SU-DHL-6 (cell line): ENCODE measurements at regions not wholly inside any gene's neighbourhood (a gene's known extent, or its start where the extent isn't known, plus 50 kb on each side); places are given as distances from the start of the nearest gene placed in this dataset.

Experiments
- EZH2phosphoT487 ChIP-seq: fragments of 200-600 bp; sonication (generic), shearing (Covaris generic); conservative IDR thresholded peaks from 2 replicates; pipeline ENCODE4 v1.6.1; 2018; ENCODE audit warnings: mild to moderate bottlenecking, antibody characterized with exemption, low read length, moderate library complexity, mixed read lengths
- TF ChIP-seq, protein P1 (sequence below): fragments of 200-600 bp; sonication (generic); IDR thresholded peaks from one replicate; pipeline ENCODE4 v1.5.1; 2017; ENCODE audit warnings: antibody characterized with exemption, mild to moderate bottlenecking, low read length, moderate library complexity; ENCODE audit not compliant: insufficient read depth, poor library complexity, severe bottlenecking

DNA sequence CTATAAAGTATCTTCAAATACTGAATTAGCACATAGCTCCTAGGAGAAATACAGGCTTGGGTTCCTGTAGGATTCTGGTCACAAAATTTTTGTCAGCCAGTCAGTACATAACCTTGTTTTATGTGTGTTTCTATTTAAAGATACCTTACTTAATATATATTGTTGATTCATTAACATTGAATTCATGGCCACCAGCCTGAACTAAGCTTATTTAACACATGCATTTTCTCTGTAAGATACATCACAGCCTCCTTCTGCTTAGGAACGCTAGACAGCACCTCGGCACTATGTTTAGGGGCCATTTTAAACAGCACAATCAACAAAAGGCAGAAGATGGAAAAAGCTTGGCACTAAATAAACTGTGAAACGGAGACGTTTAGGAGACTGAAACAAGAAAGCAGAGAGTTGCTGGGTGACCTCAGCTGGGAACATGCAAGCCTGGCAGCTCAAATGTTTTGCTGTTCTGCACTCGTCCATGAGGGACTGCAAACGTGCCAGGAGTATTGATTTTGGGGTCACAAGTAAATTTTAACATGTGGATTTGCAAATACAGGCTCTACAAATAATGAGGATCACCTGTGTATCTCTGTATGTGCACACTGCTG lies 432.2 kb upstream of the TPM1 start:
- TF ChIP-seq, protein P1, sequence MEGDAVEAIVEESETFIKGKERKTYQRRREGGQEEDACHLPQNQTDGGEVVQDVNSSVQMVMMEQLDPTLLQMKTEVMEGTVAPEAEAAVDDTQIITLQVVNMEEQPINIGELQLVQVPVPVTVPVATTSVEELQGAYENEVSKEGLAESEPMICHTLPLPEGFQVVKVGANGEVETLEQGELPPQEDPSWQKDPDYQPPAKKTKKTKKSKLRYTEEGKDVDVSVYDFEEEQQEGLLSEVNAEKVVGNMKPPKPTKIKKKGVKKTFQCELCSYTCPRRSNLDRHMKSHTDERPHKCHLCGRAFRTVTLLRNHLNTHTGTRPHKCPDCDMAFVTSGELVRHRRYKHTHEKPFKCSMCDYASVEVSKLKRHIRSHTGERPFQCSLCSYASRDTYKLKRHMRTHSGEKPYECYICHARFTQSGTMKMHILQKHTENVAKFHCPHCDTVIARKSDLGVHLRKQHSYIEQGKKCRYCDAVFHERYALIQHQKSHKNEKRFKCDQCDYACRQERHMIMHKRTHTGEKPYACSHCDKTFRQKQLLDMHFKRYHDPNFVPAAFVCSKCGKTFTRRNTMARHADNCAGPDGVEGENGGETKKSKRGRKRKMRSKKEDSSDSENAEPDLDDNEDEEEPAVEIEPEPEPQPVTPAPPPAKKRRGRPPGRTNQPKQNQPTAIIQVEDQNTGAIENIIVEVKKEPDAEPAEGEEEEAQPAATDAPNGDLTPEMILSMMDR: no peak
- TF ChIP-seq EZH2phosphoT487: no peak
